ENCODE measurements at regions not wholly inside any gene's neighbourhood (a gene's known extent, or its start where the extent isn't known, plus 50 kb on each side); places are given as distances from the start of the nearest gene placed in this dataset.

- TF ChIP-seq EP300 (IDR thresholded peaks at IDR 0.05) (no peak), CTCF (IDR thresholded peaks at IDR 0.05) (no peak), POLR2A (IDR thresholded peaks at IDR 0.05) (no peak)
These were observed 379.4 kb upstream of the KIAA1217 start for GRCh38 chr10:23829556-23829955.
